MCF 10A (cell line): ENCODE measurements at regions not wholly inside any gene's neighbourhood (a gene's known extent, or its start where the extent isn't known, plus 50 kb on each side); places are given as distances from the start of the nearest gene placed in this dataset.
A peak's percentile ranks its signal among the peaks of the same experiment; 100 is the strongest.

ENCODE experiments used
- BruUV-seq: library from RNA; stranded (reverse); fragments of 400-500 nt; replicated peaks from 2 replicates; lab custom pipeline; 2021; lab: Mats Ljungman, UMichigan
- CTCF ChIA-PET: fragments of 300-600 bp; sonication (Branson Sonifier 250); formaldehyde crosslinking; extraction: SDS; loops from one replicate; lab custom pipeline; 2021; ENCODE audit warnings: antibody characterized with exemption, inconsistent platforms; lab: Yijun Ruan, JAX
- POLR2A ChIA-PET: fragments of 300-600, 350-650 bp; sonication (Branson Sonifier 250); formaldehyde crosslinking; extraction: SDS; loops from one replicate; lab custom pipeline; 2020; ENCODE audit warnings: antibody characterized with exemption, inconsistent platforms; lab: Yijun Ruan, JAX
- DNase-seq: peaks from one replicate; pipeline ENCODE4 v3.0.0-alpha.2; 2018; ENCODE audit not compliant: unreplicated experiment
- H3K27ac Mint-ChIP-seq: one replicate; pipeline ENCODE4 v1.8.0; 2022; ENCODE audit warnings: mild to moderate bottlenecking, low read depth, mixed read lengths; ENCODE audit not compliant: unreplicated experiment
- H3K27me3 Mint-ChIP-seq: one replicate; pipeline ENCODE4 v1.8.0; 2022; ENCODE audit warnings: mixed read lengths; ENCODE audit not compliant: insufficient read depth, unreplicated experiment
- H3K36me3 Mint-ChIP-seq: one replicate; pipeline ENCODE4 v1.8.0; 2022; ENCODE audit warnings: mild to moderate bottlenecking, moderate library complexity, mixed read lengths; ENCODE audit not compliant: insufficient read depth, unreplicated experiment
- H3K4me1 Mint-ChIP-seq: one replicate; pipeline ENCODE4 v1.8.0; 2022; ENCODE audit warnings: mixed read lengths; ENCODE audit not compliant: insufficient read depth, unreplicated experiment
- H3K4me3 Mint-ChIP-seq: one replicate; pipeline ENCODE4 v1.8.0; 2022; ENCODE audit warnings: mild to moderate bottlenecking, moderate library complexity, mixed read lengths; ENCODE audit not compliant: unreplicated experiment
- H3K9me3 Mint-ChIP-seq: one replicate; pipeline ENCODE4 v1.8.0; 2022; ENCODE audit warnings: mixed read lengths; ENCODE audit not compliant: unreplicated experiment
- intact Hi-C: fragments of 100-400 bp; cut with micrococcal nuclease; formaldehyde crosslinking; loops from 2 replicates; pipeline ENCODE4 v1.14.1; 2022
- TF ChIP-seq, protein P1 (sequence below): fragments of 200-600 bp; IDR thresholded peaks from one replicate; pipeline ENCODE4 v1.8.0; 2022; ENCODE audit warnings: antibody characterized with exemption, mild to moderate bottlenecking; ENCODE audit not compliant: unreplicated experiment

DNA sequence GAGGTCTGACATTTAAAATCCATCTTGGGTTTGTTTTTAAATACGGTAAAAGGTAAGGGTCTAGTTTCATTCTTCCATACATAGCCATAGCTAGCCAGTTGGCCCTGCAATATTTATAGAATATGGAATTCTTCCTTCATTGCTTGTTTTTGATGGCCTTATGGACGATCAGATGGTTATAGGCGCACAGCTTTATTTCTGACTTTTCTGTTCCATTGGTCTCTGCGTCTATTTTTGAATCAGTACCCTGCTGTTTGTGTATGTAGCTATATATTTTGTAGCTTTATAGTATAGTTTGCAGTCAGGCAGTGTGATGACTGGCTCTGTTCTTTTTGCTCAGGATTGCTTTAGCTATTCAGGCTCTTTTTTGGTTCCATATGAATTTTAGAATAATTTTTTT, 366.8 kb upstream of the MIS18BP1 start:
- POLR2A ChIA-PET = interaction anchor here (0.6 kb wide), 1 partner anchor 28 kb away, joined by 3 read pairs; no protein-coding TSS in a partner anchor
- Mint-ChIP-seq H3K4me3 (no peak overlapping the region), H3K4me1 (no peaks in the 10 kb centered on the region), H3K36me3 (no peaks in the 10 kb centered on the region), H3K27ac (no peak overlapping the region), H3K9me3 (no peaks in the 10 kb centered on the region), H3K27me3 (no peaks in the 10 kb centered on the region)
- DNase-seq = no peak
- intact Hi-C loops = no loop called here
- TF ChIP-seq, protein P1, sequence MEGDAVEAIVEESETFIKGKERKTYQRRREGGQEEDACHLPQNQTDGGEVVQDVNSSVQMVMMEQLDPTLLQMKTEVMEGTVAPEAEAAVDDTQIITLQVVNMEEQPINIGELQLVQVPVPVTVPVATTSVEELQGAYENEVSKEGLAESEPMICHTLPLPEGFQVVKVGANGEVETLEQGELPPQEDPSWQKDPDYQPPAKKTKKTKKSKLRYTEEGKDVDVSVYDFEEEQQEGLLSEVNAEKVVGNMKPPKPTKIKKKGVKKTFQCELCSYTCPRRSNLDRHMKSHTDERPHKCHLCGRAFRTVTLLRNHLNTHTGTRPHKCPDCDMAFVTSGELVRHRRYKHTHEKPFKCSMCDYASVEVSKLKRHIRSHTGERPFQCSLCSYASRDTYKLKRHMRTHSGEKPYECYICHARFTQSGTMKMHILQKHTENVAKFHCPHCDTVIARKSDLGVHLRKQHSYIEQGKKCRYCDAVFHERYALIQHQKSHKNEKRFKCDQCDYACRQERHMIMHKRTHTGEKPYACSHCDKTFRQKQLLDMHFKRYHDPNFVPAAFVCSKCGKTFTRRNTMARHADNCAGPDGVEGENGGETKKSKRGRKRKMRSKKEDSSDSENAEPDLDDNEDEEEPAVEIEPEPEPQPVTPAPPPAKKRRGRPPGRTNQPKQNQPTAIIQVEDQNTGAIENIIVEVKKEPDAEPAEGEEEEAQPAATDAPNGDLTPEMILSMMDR = no peak
- CTCF ChIA-PET = no interaction called here
- no TSS peak for BruUV-seq

DNA sequence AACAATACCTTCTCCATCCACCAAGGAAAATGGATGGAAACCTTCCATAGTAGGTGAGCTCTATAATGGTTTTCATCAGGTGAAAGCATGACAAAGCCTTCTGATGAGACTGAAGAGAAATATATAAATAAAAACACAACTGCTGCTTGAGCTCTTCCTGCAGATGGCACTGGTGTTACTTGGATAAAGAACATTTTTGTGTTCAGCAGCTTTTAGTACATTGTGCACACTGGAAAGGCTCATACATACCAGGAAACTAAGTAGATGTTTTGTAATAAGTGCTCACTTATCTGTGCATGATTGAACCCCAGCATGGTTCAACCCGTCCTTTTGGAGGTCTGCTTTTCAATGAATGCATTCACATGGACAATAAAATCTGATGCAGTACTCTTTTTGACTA, 357.3 kb upstream of the MIS18BP1 start:
- Mint-ChIP-seq H3K4me1 (no peaks in the 10 kb centered on the region), H3K27me3 (no peaks in the 10 kb centered on the region), H3K36me3 (no peaks in the 10 kb centered on the region), H3K27ac (no peak overlapping the region), H3K9me3 (no peaks in the 10 kb centered on the region), H3K4me3 (no peak overlapping the region)
- POLR2A ChIA-PET = no interaction called here
- CTCF ChIA-PET = interaction anchor here (0.5 to 0.8 kb wide), 6 partner anchors 185 to 771 kb away, joined by 3 to 4 read pairs (median 3); no protein-coding TSS in a partner anchor
- no TSS peak for BruUV-seq
- DNase-seq = peak; percentile 35
- TF ChIP-seq, protein P1 = peak; percentile 38
- intact Hi-C loops = loop anchor here (1.0 to 5.0 kb wide), 3 partner anchors 209 to 734 kb away; no protein-coding TSS in a partner anchor

DNA sequence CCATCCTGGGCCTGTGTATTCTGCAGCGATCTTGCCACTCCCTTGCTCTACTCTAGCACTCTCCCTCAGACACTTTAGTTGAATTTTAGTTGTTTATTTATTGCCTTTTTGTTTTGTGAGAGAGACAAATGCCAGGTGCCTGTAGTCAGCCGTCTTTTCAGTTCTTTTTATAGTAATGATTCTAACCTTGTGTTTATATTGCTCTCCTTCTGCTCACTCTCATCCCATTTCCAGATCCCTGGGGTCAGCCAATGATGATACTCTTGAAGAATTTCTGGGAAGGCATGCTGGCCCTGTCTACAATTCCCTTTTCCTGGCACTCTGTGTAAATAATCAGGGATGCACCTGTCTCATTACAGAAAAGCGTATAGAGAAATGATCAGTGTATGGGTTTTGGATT, 334.1 kb upstream of the MIS18BP1 start:
- Mint-ChIP-seq H3K27me3 (no peaks in the 10 kb centered on the region), H3K27ac (no peak overlapping the region), H3K9me3 (no peaks in the 10 kb centered on the region), H3K36me3 (no peaks in the 10 kb centered on the region), H3K4me3 (no peak overlapping the region), H3K4me1 (no peaks in the 10 kb centered on the region)
- POLR2A ChIA-PET = no interaction called here
- BruUV-seq = no TSS peak
- DNase-seq = no peak
- TF ChIP-seq, protein P1 = no peak
- intact Hi-C loops = no loop called here
- CTCF ChIA-PET = interaction anchor here (0.6 to 1.2 kb wide), 3 partner anchors 43 to 354 kb away, joined by 3 read pairs; no protein-coding TSS in a partner anchor

DNA sequence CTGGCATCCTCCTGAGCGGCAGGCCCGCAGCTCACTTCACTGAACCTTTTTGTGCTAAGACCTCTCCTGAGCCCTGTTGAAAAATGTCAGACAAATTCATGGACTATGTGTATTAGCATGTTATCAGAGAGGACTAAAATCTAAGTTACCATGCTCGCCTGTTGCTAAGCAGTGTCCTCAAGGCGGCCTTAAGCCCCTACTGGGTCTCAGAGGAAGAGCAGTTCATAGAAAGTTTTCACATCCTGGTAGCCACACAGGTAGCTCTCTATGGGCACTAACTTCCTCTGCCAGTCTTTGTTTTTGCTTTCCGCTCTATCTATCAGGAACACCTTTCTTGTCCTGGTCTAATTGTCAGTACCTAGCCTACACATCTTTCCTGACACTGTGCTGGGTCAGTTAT, 306.6 kb upstream of the MIS18BP1 start:
- no peaks in the 10 kb centered on the region for H3K27me3 Mint-ChIP-seq
- POLR2A ChIA-PET = no interaction called here
- intact Hi-C loops = no loop called here
- DNase-seq = no peak
- H3K9me3 Mint-ChIP-seq = no peaks in the 10 kb centered on the region
- BruUV-seq = no TSS peak
- no peaks in the 10 kb centered on the region for H3K36me3 Mint-ChIP-seq
- H3K4me3 Mint-ChIP-seq = no peak overlapping the region
- H3K27ac Mint-ChIP-seq = no peak overlapping the region
- H3K4me1 Mint-ChIP-seq = no peaks in the 10 kb centered on the region
- CTCF ChIA-PET = interaction anchor here (0.7 kb wide), 1 partner anchor 699 kb away, joined by 3 read pairs; no protein-coding TSS in a partner anchor
- TF ChIP-seq, protein P1 = no peak
